Left ventricle myocardium inferior (tissue), 1 donor: ENCODE measurements at regions not wholly inside any gene's neighbourhood (a gene's known extent, or its start where the extent isn't known, plus 50 kb on each side); places are given as distances from the start of the nearest gene placed in this dataset.

Source experiments
- DNase-seq: peaks from one replicate; pipeline ENCODE4 v3.0.0-alpha.2; 2020
- H3K27ac ChIP-seq: fragments of 200-600 bp; replicated peaks from 2 replicates; pipeline ENCODE4 v1.8.0; 2021
- H3K27me3 ChIP-seq: fragments of 200-600 bp; 2 replicates; pipeline ENCODE4 v1.8.0; 2021; ENCODE audit warnings: low read depth
- H3K36me3 ChIP-seq: fragments of 200-600 bp; 2 replicates; pipeline ENCODE4 v1.8.0; 2021
- H3K4me1 ChIP-seq: fragments of 200-600 bp; 2 replicates; pipeline ENCODE4 v1.8.0; 2021
- H3K4me3 ChIP-seq: fragments of 200-600 bp; 2 replicates; pipeline ENCODE4 v1.8.0; 2021; ENCODE audit warnings: mild to moderate bottlenecking, moderate library complexity
- H3K9me3 ChIP-seq: fragments of 200-600 bp; replicated peaks from 2 replicates; pipeline ENCODE4 v1.8.0; 2021
- intact Hi-C: fragments of 100-400 bp; cut with micrococcal nuclease; formaldehyde crosslinking; loops from one replicate; pipeline ENCODE4 v1.11.0; 2022
- TF ChIP-seq, protein P1 (sequence below): fragments of 200-600 bp; IDR thresholded peaks from 2 replicates; pipeline ENCODE4 v1.8.0; 2021; ENCODE audit warnings: antibody characterized with exemption, mild to moderate bottlenecking, borderline replicate concordance
- donor health status: DM: no; HTN: yes; CAD: no; lungs with severe emphysema.

DNA sequence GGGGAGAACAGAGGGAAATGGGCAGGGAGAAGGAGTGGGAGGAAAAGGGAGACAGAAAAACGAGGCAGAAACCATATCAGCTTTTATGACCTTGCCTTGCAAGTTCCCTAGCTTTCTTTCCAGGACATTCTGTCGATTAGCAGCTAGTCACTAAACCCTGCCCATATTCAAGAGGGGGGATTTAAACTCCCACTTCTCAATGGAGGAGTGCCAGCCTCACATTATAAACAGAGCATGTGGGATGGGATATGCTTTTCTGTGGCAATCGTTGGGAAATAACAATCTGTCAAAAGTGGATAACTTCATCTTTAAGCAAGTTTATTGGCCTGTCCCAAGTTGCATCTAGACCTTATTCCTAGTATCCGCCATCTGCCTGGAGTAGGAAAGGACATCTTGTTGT lies 57.0 kb upstream of the TMEM170B start:
- Histone ChIP-seq H3K4me3 (no peak overlapping the region), H3K36me3 (no peaks in the 10 kb centered on the region), H3K27ac (no peak overlapping the region), H3K4me1 (no peaks in the 10 kb centered on the region), H3K9me3 (no peaks in the 10 kb centered on the region), H3K27me3 (no peaks in the 10 kb centered on the region)
- intact Hi-C loops, result no loop called here
- TF ChIP-seq, protein P1, sequence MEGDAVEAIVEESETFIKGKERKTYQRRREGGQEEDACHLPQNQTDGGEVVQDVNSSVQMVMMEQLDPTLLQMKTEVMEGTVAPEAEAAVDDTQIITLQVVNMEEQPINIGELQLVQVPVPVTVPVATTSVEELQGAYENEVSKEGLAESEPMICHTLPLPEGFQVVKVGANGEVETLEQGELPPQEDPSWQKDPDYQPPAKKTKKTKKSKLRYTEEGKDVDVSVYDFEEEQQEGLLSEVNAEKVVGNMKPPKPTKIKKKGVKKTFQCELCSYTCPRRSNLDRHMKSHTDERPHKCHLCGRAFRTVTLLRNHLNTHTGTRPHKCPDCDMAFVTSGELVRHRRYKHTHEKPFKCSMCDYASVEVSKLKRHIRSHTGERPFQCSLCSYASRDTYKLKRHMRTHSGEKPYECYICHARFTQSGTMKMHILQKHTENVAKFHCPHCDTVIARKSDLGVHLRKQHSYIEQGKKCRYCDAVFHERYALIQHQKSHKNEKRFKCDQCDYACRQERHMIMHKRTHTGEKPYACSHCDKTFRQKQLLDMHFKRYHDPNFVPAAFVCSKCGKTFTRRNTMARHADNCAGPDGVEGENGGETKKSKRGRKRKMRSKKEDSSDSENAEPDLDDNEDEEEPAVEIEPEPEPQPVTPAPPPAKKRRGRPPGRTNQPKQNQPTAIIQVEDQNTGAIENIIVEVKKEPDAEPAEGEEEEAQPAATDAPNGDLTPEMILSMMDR, result no peak
- DNase-seq, result no peak

DNA sequence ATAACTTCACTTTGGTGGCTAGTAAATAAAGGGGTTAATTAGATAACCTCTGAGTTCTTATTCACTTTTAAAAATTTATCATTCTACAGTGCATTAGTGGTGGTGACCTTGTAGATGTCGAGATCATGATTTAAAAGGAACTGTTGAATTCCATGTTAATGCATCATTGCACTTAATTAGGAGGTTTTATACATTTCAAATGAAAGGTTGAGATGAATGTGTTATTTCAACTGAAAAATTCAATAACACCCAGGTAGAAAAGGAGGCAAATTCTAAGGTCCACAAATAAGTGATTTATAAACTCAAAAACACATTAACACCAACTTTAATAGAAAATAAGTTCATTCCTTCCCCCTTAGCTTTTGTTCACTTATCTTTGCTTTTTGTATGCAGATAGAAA lies 58.3 kb upstream of the TMEM170B start:
- Histone ChIP-seq H3K4me1 (peaks cover 8% of the 10 kb centered on the region), H3K27ac (no peak overlapping the region), H3K27me3 (no peaks in the 10 kb centered on the region), H3K36me3 (no peaks in the 10 kb centered on the region), H3K4me3 (no peak overlapping the region), H3K9me3 (no peaks in the 10 kb centered on the region)
- intact Hi-C loops, result no loop called here
- TF ChIP-seq, protein P1, result no peak
- DNase-seq, result no peak

GRCh38 chr6:11478586-11478985 lies 59.0 kb upstream of the TMEM170B start:
- H3K27ac ChIP-seq, result no peak overlapping the region
- TF ChIP-seq, protein P1, result no peak
- no peaks in the 10 kb centered on the region for H3K36me3 ChIP-seq
- intact Hi-C loops, result no loop called here
- H3K4me1 ChIP-seq, result peaks cover 15% of the 10 kb centered on the region
- no peak overlapping the region for H3K4me3 ChIP-seq
- DNase-seq, result no peak
- H3K27me3 ChIP-seq, result no peaks in the 10 kb centered on the region
- H3K9me3 ChIP-seq, result no peaks in the 10 kb centered on the region

DNA sequence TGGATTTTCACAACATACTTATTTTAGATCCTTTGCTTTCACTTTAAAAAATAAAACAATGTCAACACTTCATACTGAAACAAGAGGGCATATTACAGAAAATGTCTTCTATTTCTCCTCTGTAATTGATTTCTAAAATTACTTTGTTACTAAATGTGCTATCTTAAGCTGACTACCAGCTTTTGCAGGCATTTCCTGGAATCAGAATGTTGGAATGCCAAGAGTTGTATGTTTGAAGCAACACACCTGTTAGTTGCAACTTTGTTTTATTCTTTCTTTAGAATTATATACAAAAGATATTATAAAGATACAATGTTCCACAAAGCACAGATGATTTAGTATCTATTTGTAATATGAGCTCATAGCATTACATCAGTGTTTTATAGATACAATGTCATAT lies 62.5 kb upstream of the TMEM170B start:
- H3K4me3 ChIP-seq, result no peak overlapping the region
- no peaks in the 10 kb centered on the region for H3K27me3 ChIP-seq
- TF ChIP-seq, protein P1, result no peak
- DNase-seq, result no peak
- no peaks in the 10 kb centered on the region for H3K36me3 ChIP-seq
- intact Hi-C loops, result no loop called here
- H3K4me1 ChIP-seq, result peaks cover 19% of the 10 kb centered on the region
- no peaks in the 10 kb centered on the region for H3K9me3 ChIP-seq
- no peak overlapping the region for H3K27ac ChIP-seq

- no peak for DNase-seq
- H3K4me3 ChIP-seq, result peak overlapping the region; percentile 39
- H3K36me3 ChIP-seq, result no peaks in the 10 kb centered on the region
- no peaks in the 10 kb centered on the region for H3K9me3 ChIP-seq
- peaks cover 19% of the 10 kb centered on the region for H3K4me1 ChIP-seq
- H3K27me3 ChIP-seq, result no peaks in the 10 kb centered on the region
- intact Hi-C loops, result no loop called here
- no peak overlapping the region for H3K27ac ChIP-seq
- TF ChIP-seq, protein P1, result no peak
Observed at GRCh38 chr6:11473008-11473740, 64.4 kb upstream of the TMEM170B start.
